ENCODE measurements at regions not wholly inside any gene's neighbourhood (a gene's known extent, or its start where the extent isn't known, plus 50 kb on each side); places are given as distances from the start of the nearest gene placed in this dataset.

- TF ChIP-seq POLR2A (IDR thresholded peaks at IDR 0.05; ENCODE audit: low read depth, low read length) = no peak
- no peak for TF ChIP-seq TAF1 (IDR thresholded peaks at IDR 0.05; ENCODE audit: borderline replicate concordance, low read depth, low read length)
Observed at GRCh38 chr4:81965454-81965853, 408.3 kb downstream of the HNRNPD start.
